ENCODE measurements at regions not wholly inside any gene's neighbourhood (a gene's known extent, or its start where the extent isn't known, plus 50 kb on each side); places are given as distances from the start of the nearest gene placed in this dataset.

GRCh38 chr13:87107651-87108050 is 563.5 kb upstream of the SLITRK5 start:
- TF ChIP-seq POLR2A (IDR thresholded peaks at IDR 0.05): no peak
- TF ChIP-seq, protein P1, sequence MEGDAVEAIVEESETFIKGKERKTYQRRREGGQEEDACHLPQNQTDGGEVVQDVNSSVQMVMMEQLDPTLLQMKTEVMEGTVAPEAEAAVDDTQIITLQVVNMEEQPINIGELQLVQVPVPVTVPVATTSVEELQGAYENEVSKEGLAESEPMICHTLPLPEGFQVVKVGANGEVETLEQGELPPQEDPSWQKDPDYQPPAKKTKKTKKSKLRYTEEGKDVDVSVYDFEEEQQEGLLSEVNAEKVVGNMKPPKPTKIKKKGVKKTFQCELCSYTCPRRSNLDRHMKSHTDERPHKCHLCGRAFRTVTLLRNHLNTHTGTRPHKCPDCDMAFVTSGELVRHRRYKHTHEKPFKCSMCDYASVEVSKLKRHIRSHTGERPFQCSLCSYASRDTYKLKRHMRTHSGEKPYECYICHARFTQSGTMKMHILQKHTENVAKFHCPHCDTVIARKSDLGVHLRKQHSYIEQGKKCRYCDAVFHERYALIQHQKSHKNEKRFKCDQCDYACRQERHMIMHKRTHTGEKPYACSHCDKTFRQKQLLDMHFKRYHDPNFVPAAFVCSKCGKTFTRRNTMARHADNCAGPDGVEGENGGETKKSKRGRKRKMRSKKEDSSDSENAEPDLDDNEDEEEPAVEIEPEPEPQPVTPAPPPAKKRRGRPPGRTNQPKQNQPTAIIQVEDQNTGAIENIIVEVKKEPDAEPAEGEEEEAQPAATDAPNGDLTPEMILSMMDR (IDR thresholded peaks at IDR 0.05 in 4 of 5, conservative IDR thresholded peaks at IDR 0.05 in 1 of 5): no peak

Data from gastrocnemius medialis (tissue), 4 donors.